HEK293T (cell line): ENCODE measurements at regions not wholly inside any gene's neighbourhood (a gene's known extent, or its start where the extent isn't known, plus 50 kb on each side); places are given as distances from the start of the nearest gene placed in this dataset.

ENCODE experiments used
- ARNT ChIP-seq: fragments of 450-650 bp; IDR thresholded peaks from 2 replicates; pipeline ENCODE4 v1.6.1; 2017; ENCODE audit warnings: mild to moderate bottlenecking
- CTBP1 ChIP-seq: fragments of 450-650 bp; IDR thresholded peaks from 2 replicates; pipeline ENCODE4 v1.6.1; 2016; ENCODE audit warnings: borderline replicate concordance
- FOXA1 ChIP-seq: fragments of 450-650 bp; IDR thresholded peaks from 2 replicates; pipeline ENCODE4 v1.6.1; 2016; ENCODE audit warnings: mild to moderate bottlenecking
- FOXK2 ChIP-seq: fragments of 450-650 bp; IDR thresholded peaks from 2 replicates; pipeline ENCODE4 v1.6.1; 2016; ENCODE audit warnings: mild to moderate bottlenecking
- FOXM1 ChIP-seq: fragments of 450-650 bp; IDR thresholded peaks from 2 replicates; pipeline ENCODE4 v1.6.1; 2017; ENCODE audit warnings: mild to moderate bottlenecking, borderline replicate concordance
- NFRKB ChIP-seq: fragments of 450-650 bp; IDR thresholded peaks from 2 replicates; pipeline ENCODE4 v1.6.1; 2016; ENCODE audit warnings: mild to moderate bottlenecking, moderate library complexity
- SP1 ChIP-seq: fragments of 450-650 bp; IDR thresholded peaks from 2 replicates; pipeline ENCODE4 v1.6.1; 2017
- SUZ12 ChIP-seq: fragments of 450-650 bp; IDR thresholded peaks from 2 replicates; pipeline ENCODE4 v1.6.1; 2016; ENCODE audit warnings: mild to moderate bottlenecking
- TARDBP ChIP-seq: fragments of 450-650 bp; IDR thresholded peaks from 2 replicates; pipeline ENCODE4 v1.6.1; 2016
- TF ChIP-seq, protein P1 (sequence below): fragments of 450-650 bp; IDR thresholded peaks from 2 replicates; pipeline ENCODE4 v1.6.1; 2016

GRCh38 chr4:188435381-188435780 is 296.1 kb downstream of the TRIML1 start:
- no peak for TF ChIP-seq FOXM1
- no peak for TF ChIP-seq NFRKB
- no peak for TF ChIP-seq TARDBP
- TF ChIP-seq SUZ12, result no peak
- TF ChIP-seq SP1, result no peak
- no peak for TF ChIP-seq FOXA1
- no peak for TF ChIP-seq FOXK2
- TF ChIP-seq, protein P1, sequence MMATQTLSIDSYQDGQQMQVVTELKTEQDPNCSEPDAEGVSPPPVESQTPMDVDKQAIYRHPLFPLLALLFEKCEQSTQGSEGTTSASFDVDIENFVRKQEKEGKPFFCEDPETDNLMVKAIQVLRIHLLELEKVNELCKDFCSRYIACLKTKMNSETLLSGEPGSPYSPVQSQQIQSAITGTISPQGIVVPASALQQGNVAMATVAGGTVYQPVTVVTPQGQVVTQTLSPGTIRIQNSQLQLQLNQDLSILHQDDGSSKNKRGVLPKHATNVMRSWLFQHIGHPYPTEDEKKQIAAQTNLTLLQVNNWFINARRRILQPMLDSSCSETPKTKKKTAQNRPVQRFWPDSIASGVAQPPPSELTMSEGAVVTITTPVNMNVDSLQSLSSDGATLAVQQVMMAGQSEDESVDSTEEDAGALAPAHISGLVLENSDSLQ, result no peak
- no peak for TF ChIP-seq ARNT
- no peak for TF ChIP-seq CTBP1
